Sigmoid colon (tissue), 4 donors: ENCODE measurements at regions not wholly inside any gene's neighbourhood (a gene's known extent, or its start where the extent isn't known, plus 50 kb on each side); places are given as distances from the start of the nearest gene placed in this dataset.

Source experiments
- EP300 ChIP-seq, 4 donors: sonication (generic); formaldehyde crosslinking; IDR thresholded peaks; one replicate each; pipeline ENCODE4 v1.6.1; 2017; ENCODE audit warnings: antibody characterized with exemption in 4 of 4
- TF ChIP-seq, protein P1 (sequence below), 4 experiments: fragments of 450-650 bp in 3 of 4; fragments of 200-600 bp in 1 of 4; IDR thresholded peaks; one replicate each; pipeline ENCODE4 v1.5.1; 2016 to 2019; ENCODE audit warnings: antibody characterized with exemption in 4 of 4, mild to moderate bottlenecking in 3 of 4, moderate library complexity in 2 of 4

DNA sequence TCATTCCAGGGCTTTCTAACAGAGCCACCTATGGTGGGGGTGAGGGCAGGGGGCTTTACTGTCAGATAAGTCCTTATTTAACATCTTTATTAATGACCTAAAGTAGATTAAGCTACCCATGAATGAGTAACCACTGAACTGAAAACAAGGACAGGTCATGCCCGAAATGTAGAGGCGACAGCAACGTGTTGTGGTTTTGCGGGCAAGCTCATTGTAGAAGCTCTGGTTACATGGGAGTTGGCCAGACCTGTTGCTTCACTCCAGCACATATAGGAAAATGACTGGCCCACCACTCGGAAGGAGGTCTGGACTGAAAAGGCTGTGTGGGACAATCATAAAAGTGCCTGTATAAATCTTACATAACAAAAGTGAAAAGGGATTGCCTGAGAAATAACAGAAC is 109.6 kb upstream of the NDP start:
- TF ChIP-seq, protein P1, sequence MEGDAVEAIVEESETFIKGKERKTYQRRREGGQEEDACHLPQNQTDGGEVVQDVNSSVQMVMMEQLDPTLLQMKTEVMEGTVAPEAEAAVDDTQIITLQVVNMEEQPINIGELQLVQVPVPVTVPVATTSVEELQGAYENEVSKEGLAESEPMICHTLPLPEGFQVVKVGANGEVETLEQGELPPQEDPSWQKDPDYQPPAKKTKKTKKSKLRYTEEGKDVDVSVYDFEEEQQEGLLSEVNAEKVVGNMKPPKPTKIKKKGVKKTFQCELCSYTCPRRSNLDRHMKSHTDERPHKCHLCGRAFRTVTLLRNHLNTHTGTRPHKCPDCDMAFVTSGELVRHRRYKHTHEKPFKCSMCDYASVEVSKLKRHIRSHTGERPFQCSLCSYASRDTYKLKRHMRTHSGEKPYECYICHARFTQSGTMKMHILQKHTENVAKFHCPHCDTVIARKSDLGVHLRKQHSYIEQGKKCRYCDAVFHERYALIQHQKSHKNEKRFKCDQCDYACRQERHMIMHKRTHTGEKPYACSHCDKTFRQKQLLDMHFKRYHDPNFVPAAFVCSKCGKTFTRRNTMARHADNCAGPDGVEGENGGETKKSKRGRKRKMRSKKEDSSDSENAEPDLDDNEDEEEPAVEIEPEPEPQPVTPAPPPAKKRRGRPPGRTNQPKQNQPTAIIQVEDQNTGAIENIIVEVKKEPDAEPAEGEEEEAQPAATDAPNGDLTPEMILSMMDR (IDR thresholded peaks at IDR 0.05) = no peak
- TF ChIP-seq EP300 (IDR thresholded peaks at IDR 0.05) = no peak
